Prostate gland (tissue), 2 donors: ENCODE measurements at regions not wholly inside any gene's neighbourhood (a gene's known extent, or its start where the extent isn't known, plus 50 kb on each side); places are given as distances from the start of the nearest gene placed in this dataset.
"Not testable (repeated sequence)": the region's sequence is repeated elsewhere in the genome, so short reads cannot be mapped to it uniquely, and the experiment has no call there.

Source experiments
- DNase-seq: peaks from one replicate; pipeline ENCODE4 v3.0.0-alpha.2; 2019; ENCODE audit warnings: low spot score
- H3K27ac ChIP-seq, 2 donors: fragments of 200-600 bp; sonication (generic); 2 replicates each; pipeline ENCODE4 v1.5.1; 2017 to 2019
- H3K27me3 ChIP-seq: fragments of 200-600 bp; sonication (generic); replicated peaks from 2 replicates; pipeline ENCODE4 v1.5.1; 2019; ENCODE audit not compliant: insufficient read depth
- H3K36me3 ChIP-seq, 2 donors: fragments of 200-600 bp; sonication (generic); 1 replicate in 1 of 2; 2 replicates in 1 of 2; pipeline versions ENCODE4 v1.5.1 to v1.8.1; 2017 to 2019
- H3K4me1 ChIP-seq: fragments of 200-600 bp; sonication (generic); replicated peaks from 2 replicates; pipeline ENCODE4 v1.5.1; 2019
- H3K4me3 ChIP-seq, 2 donors: fragments of 200-600 bp; sonication (generic); 2 replicates each; pipeline ENCODE4 v1.5.1; 2017 to 2019
- H3K9me3 ChIP-seq: fragments of 200-600 bp; sonication (generic); 2 replicates; pipeline ENCODE4 v1.5.1; 2017
- POLR2A ChIP-seq: fragments of 450-650 bp; IDR thresholded peaks from one replicate; pipeline ENCODE4 v1.6.1; 2016; ENCODE audit warnings: antibody characterized with exemption, mild to moderate bottlenecking
- POLR2AphosphoS5 ChIP-seq: sonication (generic); formaldehyde crosslinking; IDR thresholded peaks from one replicate; pipeline ENCODE4 v1.6.1; 2017; ENCODE audit warnings: antibody characterized with exemption
- WGBS: methylation state at CpG from one replicate; pipeline ENCODE4 v1.1.5; 2018; 5-methylcytosine and 5-hydroxymethylcytosine counted together
- intact Hi-C: fragments of 100-400 bp; cut with DNase I; formaldehyde crosslinking; loops from one replicate; pipeline ENCODE4 v1.14.2; 2022
- TF ChIP-seq, protein P1 (sequence below), 4 experiments: fragments of 200-600 bp in 2 of 4; fragments of 450-650 bp in 2 of 4; sonication (generic) in 2 of 4; IDR thresholded peaks; 1 replicate in 3 of 4; 2 replicates in 1 of 4; pipeline ENCODE4 v1.5.1; 2016 to 2019; ENCODE audit warnings: antibody characterized with exemption in 4 of 4, mild to moderate bottlenecking in 2 of 4, moderate library complexity in 2 of 4

DNA sequence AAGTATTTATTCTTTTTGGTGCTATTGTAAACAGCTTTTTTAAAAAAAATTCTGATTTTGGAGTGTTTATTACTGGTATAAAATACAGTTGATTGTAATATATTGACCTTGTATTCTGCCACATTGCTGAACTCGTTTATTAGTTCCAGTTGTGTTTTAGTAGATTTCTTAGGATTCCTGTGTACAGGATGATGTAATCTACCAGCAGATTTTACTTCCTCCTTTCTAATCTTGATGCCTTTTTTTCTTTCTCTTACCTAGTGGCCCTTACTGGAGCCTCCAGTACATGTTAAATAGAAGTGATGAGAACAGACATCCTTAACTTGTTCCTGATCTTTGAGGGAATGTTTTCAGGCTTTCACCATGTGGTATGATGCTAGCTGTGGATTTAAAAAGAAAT, 70.4 kb upstream of the KY start:
- no peaks in the 10 kb centered on the region for H3K4me1 ChIP-seq
- TF ChIP-seq, protein P1, sequence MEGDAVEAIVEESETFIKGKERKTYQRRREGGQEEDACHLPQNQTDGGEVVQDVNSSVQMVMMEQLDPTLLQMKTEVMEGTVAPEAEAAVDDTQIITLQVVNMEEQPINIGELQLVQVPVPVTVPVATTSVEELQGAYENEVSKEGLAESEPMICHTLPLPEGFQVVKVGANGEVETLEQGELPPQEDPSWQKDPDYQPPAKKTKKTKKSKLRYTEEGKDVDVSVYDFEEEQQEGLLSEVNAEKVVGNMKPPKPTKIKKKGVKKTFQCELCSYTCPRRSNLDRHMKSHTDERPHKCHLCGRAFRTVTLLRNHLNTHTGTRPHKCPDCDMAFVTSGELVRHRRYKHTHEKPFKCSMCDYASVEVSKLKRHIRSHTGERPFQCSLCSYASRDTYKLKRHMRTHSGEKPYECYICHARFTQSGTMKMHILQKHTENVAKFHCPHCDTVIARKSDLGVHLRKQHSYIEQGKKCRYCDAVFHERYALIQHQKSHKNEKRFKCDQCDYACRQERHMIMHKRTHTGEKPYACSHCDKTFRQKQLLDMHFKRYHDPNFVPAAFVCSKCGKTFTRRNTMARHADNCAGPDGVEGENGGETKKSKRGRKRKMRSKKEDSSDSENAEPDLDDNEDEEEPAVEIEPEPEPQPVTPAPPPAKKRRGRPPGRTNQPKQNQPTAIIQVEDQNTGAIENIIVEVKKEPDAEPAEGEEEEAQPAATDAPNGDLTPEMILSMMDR (IDR thresholded peaks at IDR 0.05), result no peak
- TF ChIP-seq POLR2A, result no peak
- no peak for TF ChIP-seq POLR2AphosphoS5
- no peak overlapping the region for H3K4me3 ChIP-seq
- intact Hi-C loops, result loop anchor here (10.0 kb wide), 1 partner anchor 66 kb away; the partner anchor contains the start of gene KY
- WGBS, result 47% methylated on average over 1 of the region's 1 CpG
- no peaks in the 10 kb centered on the region for H3K9me3 ChIP-seq
- no peaks in the 10 kb centered on the region for H3K36me3 ChIP-seq
- no peak overlapping the region for H3K27ac ChIP-seq
- no peak for DNase-seq
- H3K27me3 ChIP-seq, result no peaks in the 10 kb centered on the region

DNA sequence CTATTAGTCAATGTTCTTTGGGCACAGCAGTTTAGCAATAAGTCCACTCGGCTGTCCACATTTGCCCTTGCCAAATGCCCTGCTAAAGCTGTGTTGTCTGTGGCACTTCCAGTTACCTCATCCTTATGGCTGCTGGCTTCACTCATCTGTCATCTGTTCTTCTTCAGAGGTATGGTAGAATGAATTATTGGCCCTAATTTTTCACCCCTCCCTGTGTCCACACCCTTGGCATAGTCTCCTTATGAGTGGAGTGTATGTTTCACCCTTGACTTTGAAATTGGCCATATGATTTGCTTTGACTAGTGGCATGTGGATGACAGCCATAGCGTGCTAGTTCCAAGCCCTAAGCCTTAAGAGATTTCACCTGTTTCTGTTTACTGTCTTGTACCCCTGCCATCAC, 72.1 kb upstream of the EPHB1 start:
- DNase-seq, result no peak
- Histone ChIP-seq H3K4me1 (no peaks in the 10 kb centered on the region), H3K36me3 (no peaks in the 10 kb centered on the region), H3K27ac (no peak overlapping the region), H3K4me3 (no peak overlapping the region), H3K9me3 (no peaks in the 10 kb centered on the region), H3K27me3 (no peaks in the 10 kb centered on the region)
- TF ChIP-seq POLR2A (no peak), POLR2AphosphoS5 (no peak)
- TF ChIP-seq, protein P1 (IDR thresholded peaks at IDR 0.05), result no peak
- intact Hi-C loops, result loop anchor here (10.0 kb wide), 1 partner anchor 68 kb away; the partner anchor contains the start of gene KY
- 83% methylated on average over 2 of the region's 2 CpGs for WGBS

DNA sequence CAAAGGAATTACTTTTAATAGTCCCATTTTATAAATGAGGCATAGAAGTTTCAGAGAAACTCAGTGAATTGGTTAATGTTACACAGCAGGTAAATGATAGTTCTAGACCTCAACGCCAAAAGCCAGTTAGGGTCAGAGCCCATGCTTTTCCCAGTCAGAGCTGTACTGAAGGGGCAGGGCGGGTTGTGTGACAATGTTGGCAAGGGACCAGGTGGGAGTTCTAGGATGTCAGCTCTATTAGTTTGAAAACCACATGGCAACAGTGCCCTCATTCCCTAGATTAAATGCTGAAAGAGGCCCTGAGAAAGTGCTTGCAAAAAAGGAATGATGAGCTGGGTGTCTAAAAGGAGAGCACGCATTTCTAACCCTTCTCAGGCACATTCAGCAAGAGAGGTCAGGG, 65.4 kb upstream of the EPHB1 start:
- Histone ChIP-seq H3K27me3 (no peaks in the 10 kb centered on the region), H3K9me3 (no peaks in the 10 kb centered on the region), H3K4me3 (no peak overlapping the region), H3K36me3 (no peaks in the 10 kb centered on the region), H3K4me1 (no peaks in the 10 kb centered on the region), H3K27ac (no peak overlapping the region)
- intact Hi-C loops, result loop anchor here (10.0 kb wide), 1 partner anchor 75 kb away; the partner anchor contains the start of gene KY
- 74% methylated on average over 3 of the region's 3 CpGs for WGBS
- DNase-seq, result no peak
- TF ChIP-seq, protein P1 (IDR thresholded peaks at IDR 0.05), result no peak
- TF ChIP-seq POLR2AphosphoS5 (no peak), POLR2A (no peak)

DNA sequence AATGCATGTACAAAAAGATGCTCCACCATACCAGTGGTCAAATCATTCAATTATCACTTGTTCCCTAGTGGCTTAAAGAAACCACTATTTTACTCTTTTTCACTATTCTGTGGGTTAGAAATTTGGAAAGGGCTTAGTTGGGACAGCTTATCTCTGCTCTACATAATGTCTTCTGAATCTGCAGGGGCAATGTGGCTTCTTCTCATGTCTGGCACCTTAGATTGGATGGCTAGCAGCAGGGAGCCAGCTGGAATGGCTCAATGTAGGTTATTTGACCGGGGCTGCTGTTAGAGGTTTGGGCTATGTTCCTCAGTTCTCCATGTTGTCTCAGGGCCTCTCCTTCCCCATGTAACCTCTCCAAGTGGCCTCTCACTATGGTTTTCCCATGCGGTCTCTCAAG, 57.5 kb upstream of the EPHB1 start:
- Histone ChIP-seq H3K4me3 (no peak overlapping the region), H3K36me3 (no peaks in the 10 kb centered on the region), H3K9me3 (no peaks in the 10 kb centered on the region), H3K27me3 (no peaks in the 10 kb centered on the region), H3K4me1 (no peaks in the 10 kb centered on the region), H3K27ac (no peak overlapping the region)
- TF ChIP-seq, protein P1 (IDR thresholded peaks at IDR 0.05), result no peak
- TF ChIP-seq POLR2A (no peak), POLR2AphosphoS5 (no peak)
- WGBS, result 80% methylated on average over 2 of the region's 2 CpGs
- intact Hi-C loops, result no loop called here
- no peak for DNase-seq

GRCh38 chr3:134740077-134740476, 55.0 kb upstream of the EPHB1 start:
- H3K9me3 ChIP-seq, H3K4me3 ChIP-seq, H3K4me1 ChIP-seq, DNase-seq, intact Hi-C loops, H3K27ac ChIP-seq, H3K36me3 ChIP-seq, H3K27me3 ChIP-seq: not testable (repeated sequence)
- WGBS, result 90% methylated on average over 7 of the region's 7 CpGs
